Fibroblast of mammary gland (primary cell): ENCODE measurements at regions not wholly inside any gene's neighbourhood (a gene's known extent, or its start where the extent isn't known, plus 50 kb on each side); places are given as distances from the start of the nearest gene placed in this dataset.

Experiments used
- DNase-seq: peaks from one replicate; pipeline ENCODE4 v3.0.0-alpha.2; 2010; ENCODE audit warnings: low read depth
- H3K4me3 ChIP-seq: 2 replicates; pipeline ENCODE4 v1.5.1; 2011; ENCODE audit warnings: low read depth, mild to moderate bottlenecking, low read length, moderate library complexity; ENCODE audit not compliant: control insufficient read depth
- TF ChIP-seq, protein P1 (sequence below): conservative IDR thresholded peaks from 2 replicates; pipeline ENCODE4 v1.5.1; 2011; ENCODE audit warnings: low read depth, low read length, inconsistent platforms; ENCODE audit not compliant: control insufficient read depth, insufficient read depth

DNA sequence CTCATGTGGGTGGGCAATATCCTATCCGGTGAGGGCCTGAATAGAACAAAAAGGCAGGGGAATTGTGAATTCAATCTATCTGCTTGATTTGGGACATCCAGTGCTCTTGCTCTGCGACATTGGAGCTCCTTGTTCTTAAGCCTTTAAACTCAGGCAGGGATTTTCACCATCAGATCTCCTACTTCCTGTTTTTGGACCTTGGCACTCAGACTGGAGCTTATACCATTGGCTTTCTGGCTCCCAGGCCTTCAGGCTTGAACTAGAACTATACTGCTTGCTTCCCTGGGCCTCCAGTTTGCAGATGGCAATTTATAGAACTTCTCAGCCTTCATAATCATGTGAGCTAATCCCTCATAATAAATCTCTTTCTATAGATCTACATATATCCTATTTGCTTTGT lies 134.3 kb upstream of the CLINT1 start:
- TF ChIP-seq, protein P1, sequence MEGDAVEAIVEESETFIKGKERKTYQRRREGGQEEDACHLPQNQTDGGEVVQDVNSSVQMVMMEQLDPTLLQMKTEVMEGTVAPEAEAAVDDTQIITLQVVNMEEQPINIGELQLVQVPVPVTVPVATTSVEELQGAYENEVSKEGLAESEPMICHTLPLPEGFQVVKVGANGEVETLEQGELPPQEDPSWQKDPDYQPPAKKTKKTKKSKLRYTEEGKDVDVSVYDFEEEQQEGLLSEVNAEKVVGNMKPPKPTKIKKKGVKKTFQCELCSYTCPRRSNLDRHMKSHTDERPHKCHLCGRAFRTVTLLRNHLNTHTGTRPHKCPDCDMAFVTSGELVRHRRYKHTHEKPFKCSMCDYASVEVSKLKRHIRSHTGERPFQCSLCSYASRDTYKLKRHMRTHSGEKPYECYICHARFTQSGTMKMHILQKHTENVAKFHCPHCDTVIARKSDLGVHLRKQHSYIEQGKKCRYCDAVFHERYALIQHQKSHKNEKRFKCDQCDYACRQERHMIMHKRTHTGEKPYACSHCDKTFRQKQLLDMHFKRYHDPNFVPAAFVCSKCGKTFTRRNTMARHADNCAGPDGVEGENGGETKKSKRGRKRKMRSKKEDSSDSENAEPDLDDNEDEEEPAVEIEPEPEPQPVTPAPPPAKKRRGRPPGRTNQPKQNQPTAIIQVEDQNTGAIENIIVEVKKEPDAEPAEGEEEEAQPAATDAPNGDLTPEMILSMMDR = no peak
- DNase-seq = no peak
- H3K4me3 ChIP-seq = no peak overlapping the region

DNA sequence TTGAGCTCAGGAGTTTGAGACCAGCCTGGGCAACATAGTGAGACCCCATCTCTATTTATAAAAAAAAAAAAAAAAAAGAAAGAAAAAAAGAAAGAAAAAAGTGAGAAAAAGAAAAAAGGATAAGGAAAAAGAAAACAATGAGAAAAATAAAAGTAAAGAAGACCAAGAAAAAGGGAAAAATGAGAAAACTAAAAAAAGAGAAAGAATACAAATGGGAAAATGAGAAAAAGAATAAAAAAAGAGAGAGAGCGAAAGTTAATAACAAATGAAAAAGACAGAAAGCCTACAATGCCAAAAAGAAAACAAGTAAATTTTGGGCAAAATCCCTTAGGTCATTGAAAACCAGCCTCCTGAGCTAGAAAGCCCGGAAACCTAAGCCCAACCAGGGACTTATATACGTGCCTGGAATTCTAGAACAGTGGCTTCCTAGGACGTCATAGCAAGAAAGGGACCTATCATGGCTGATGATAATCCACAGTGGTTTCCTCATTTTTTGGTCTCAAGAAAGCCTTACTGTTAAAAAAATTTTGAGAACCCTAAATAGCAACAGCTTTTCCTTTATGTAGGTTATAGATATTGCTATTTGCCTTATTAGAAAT lies 131.7 kb upstream of the CLINT1 start:
- no peak for DNase-seq
- H3K4me3 ChIP-seq = no peak overlapping the region
- TF ChIP-seq, protein P1 = no peak

DNA sequence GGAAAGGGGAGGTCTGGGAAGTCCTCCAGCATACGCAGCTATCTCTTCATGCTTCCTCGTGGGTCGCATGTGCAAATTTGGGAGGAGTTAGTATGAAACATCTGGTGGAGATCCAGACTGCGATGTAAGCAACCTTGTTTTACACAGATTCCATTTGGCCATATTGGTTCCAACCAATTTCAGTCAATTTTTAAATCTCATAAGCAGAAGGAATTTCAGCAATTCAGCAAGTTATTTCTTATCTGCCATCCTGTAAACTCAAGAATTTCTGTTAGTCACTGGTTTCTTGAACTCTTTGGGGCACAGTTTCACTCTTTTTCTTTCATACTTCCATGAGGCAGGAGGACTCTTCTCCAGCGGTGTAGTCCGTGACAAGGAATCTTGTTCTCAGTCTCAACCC lies 130.4 kb upstream of the CLINT1 start:
- no peak for DNase-seq
- no peak overlapping the region for H3K4me3 ChIP-seq
- TF ChIP-seq, protein P1 = no peak

DNA sequence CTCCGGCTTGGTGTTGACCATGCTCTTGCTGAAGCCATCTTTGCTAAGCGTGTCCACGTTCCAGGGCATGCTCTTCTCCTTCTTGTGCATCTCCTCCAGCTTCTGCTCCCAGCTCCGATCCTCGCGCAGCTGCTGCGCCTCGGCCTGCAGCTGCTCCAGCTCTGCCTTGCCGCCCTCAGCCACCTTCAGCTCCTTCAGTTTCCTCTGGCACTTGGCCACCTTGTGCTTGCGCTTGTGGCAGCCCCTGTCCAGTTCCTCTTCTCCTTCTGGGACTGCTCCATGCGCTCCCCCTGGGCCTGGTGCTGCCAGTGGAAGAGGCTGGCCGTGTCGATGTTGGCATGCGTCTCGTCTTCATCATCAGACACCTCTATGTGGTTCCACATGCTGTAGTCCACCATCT lies 128.3 kb upstream of the CLINT1 start:
- TF ChIP-seq, protein P1 = no peak
- no peak for DNase-seq

DNA sequence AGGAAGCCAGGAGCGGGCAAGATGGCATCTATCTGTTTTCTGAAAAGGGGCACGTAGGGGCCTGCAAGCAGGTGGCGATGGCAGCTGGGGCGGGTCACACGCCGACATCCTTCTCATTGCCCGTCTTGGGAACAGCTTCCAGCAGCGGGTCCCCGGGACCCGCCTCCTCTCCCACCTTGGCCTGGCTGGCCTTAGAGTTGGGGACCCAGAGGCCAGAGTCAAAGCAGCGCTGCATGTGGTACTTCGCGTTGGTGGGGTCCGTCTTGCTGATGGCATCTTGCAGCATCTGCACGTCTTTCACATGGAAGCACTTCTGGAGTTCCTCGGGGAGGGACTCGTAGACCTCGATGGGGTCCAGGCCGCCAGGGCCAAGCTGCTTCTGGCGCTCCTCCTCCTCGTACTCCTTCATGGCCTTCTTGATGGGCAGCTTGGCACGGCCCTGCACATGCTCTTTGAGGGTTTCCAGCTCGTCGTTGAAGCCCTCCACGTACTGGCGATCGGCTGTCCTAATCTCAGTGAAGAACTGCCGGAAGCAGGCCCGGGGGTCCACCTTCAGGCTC lies 127.6 kb upstream of the CLINT1 start:
- TF ChIP-seq, protein P1 = no peak
- no peak for DNase-seq
- H3K4me3 ChIP-seq = no peak overlapping the region

More for the DNA sequence above, 128.3 kb upstream of the CLINT1 start:
- H3K4me3 ChIP-seq = no peak overlapping the region

DNA sequence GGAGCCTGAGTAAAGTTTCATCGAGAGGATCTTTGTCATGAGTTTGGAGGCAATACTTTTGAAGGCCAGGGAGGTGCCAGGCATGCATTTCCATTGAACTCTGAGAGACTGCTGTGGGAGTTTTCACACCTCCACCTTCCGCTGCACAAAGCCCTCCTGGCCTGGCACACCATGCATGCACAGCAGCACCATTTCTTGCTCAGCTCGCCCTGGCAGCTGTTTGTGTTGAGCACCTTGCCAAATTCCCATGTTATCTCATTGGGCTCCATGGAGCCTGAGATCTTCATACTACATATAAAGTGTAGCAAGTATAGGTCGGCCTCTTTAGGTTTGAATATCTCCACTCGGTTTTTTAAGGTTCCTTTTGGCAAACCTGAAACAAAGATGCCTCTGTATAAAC lies 125.7 kb upstream of the CLINT1 start:
- no peak for DNase-seq
- TF ChIP-seq, protein P1 = no peak
- H3K4me3 ChIP-seq = no peak overlapping the region
